Testis (tissue), 2 donors: ENCODE measurements at regions not wholly inside any gene's neighbourhood (a gene's known extent, or its start where the extent isn't known, plus 50 kb on each side); places are given as distances from the start of the nearest gene placed in this dataset.

Source experiments
- POLR2A ChIP-seq: fragments of 450-650 bp; IDR thresholded peaks from one replicate; pipeline ENCODE4 v1.6.1; 2017; ENCODE audit warnings: antibody characterized with exemption, mild to moderate bottlenecking, moderate library complexity
- TF ChIP-seq, protein P1 (sequence below), 3 experiments: fragments of 450-650 bp in 2 of 3; fragments of 200-600 bp in 1 of 3; sonication (generic) in 1 of 3; IDR thresholded peaks; one replicate each; pipeline ENCODE4 v1.5.1; 2016 to 2019; ENCODE audit warnings: antibody characterized with exemption in 3 of 3, mild to moderate bottlenecking in 2 of 3, moderate library complexity in 1 of 3

DNA sequence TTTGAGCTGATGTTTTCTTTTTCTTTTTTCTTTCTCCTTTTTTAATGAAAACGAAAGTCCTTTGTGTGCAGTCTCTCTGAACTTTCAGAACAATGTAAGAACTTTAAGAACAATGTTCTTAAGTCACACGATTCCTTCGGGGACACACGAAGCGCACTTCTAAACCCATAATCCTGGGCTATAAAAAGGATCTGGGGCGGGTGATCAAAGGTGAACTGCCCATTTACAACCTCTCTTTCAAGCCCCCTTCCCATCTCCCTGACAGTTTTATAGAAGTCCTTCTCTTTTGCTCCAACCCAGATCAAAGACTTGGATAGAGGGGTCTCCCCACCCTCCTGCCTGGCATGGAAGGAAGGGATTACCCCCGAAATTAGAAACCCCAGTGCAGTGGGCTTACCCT is 126.8 kb downstream of the BDH1 start:
- TF ChIP-seq, protein P1, sequence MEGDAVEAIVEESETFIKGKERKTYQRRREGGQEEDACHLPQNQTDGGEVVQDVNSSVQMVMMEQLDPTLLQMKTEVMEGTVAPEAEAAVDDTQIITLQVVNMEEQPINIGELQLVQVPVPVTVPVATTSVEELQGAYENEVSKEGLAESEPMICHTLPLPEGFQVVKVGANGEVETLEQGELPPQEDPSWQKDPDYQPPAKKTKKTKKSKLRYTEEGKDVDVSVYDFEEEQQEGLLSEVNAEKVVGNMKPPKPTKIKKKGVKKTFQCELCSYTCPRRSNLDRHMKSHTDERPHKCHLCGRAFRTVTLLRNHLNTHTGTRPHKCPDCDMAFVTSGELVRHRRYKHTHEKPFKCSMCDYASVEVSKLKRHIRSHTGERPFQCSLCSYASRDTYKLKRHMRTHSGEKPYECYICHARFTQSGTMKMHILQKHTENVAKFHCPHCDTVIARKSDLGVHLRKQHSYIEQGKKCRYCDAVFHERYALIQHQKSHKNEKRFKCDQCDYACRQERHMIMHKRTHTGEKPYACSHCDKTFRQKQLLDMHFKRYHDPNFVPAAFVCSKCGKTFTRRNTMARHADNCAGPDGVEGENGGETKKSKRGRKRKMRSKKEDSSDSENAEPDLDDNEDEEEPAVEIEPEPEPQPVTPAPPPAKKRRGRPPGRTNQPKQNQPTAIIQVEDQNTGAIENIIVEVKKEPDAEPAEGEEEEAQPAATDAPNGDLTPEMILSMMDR (IDR thresholded peaks at IDR 0.05) = no peak
- TF ChIP-seq POLR2A = no peak
